Panc1 (cell line): ENCODE measurements at regions not wholly inside any gene's neighbourhood (a gene's known extent, or its start where the extent isn't known, plus 50 kb on each side); places are given as distances from the start of the nearest gene placed in this dataset.

Experiments used
- ATAC-seq: fragments of 200-7000 bp; cut with Tn5 transposase; 2 replicates; pipeline ENCODE4 v1.9.1; 2020; ENCODE audit warnings: mild to moderate bottlenecking, moderate library complexity
- BruUV-seq: library from RNA; stranded (reverse); fragments of 400-500 nt; replicated peaks from 2 replicates; lab custom pipeline; 2021; lab: Mats Ljungman, UMichigan
- CTCF ChIA-PET: fragments of 300-600 bp; sonication (Branson Sonifier 250); formaldehyde crosslinking; loops from one replicate; lab custom pipeline; 2022; ENCODE audit warnings: antibody characterized with exemption; lab: Charles Lee
- POLR2A ChIA-PET: fragments of 300-600 bp; sonication (Branson Sonifier 250); formaldehyde crosslinking; loops from one replicate; lab custom pipeline; 2022; ENCODE audit warnings: antibody characterized with exemption; lab: Charles Lee
- DNase-seq: peaks from one replicate; pipeline ENCODE4 v3.0.0-alpha.2; 2010; ENCODE audit warnings: low read depth, low spot score
- H3K27ac ChIP-seq: 2 replicates; pipeline ENCODE4 v1.5.1; 2011; ENCODE audit warnings: mild to moderate bottlenecking, low read length, inconsistent platforms
- H3K27me3 ChIP-seq: fragments of 200-500 bp; sonication (Bioruptor generic); 2 replicates; pipeline ENCODE4 v1.6.0; 2014; ENCODE audit warnings: low read length, inconsistent platforms; ENCODE audit not compliant: control insufficient read depth, insufficient read depth
- H3K36me3 ChIP-seq: fragments of 200-500 bp; sonication (Bioruptor generic); 2 replicates; pipeline ENCODE4 v1.5.1; 2014; ENCODE audit warnings: inconsistent platforms, mild to moderate bottlenecking, low read length, moderate library complexity; ENCODE audit not compliant: control insufficient read depth, insufficient read depth
- H3K4me1 ChIP-seq: 2 replicates; pipeline ENCODE4 v1.5.1; 2011; ENCODE audit warnings: inconsistent platforms, mild to moderate bottlenecking, low read length, moderate library complexity; ENCODE audit not compliant: control insufficient read depth, insufficient read depth
- H3K4me3 ChIP-seq, 2 experiments: 2 replicates each; pipeline ENCODE4 v1.5.1; 2011 to 2012; ENCODE audit warnings: low read depth in 2 of 2, low read length in 2 of 2, mild to moderate bottlenecking in 2 of 2, inconsistent platforms in 1 of 2, moderate library complexity in 1 of 2
- H3K9me3 ChIP-seq: fragments of 200-500 bp; sonication (Bioruptor generic); 2 replicates; pipeline ENCODE4 v1.5.1; 2014; ENCODE audit warnings: low read depth, mild to moderate bottlenecking, inconsistent platforms, low read length, moderate library complexity; ENCODE audit not compliant: control insufficient read depth, insufficient read depth
- POLR2AphosphoS5 ChIP-seq: IDR thresholded peaks from 2 replicates; pipeline ENCODE4 v1.6.1; 2012; ENCODE audit warnings: mild to moderate bottlenecking, low read depth, low read length, moderate library complexity
- SIN3A ChIP-seq: IDR thresholded peaks from 2 replicates; pipeline ENCODE4 v1.6.1; 2012; ENCODE audit warnings: low read depth, mild to moderate bottlenecking, low read length, moderate library complexity, borderline replicate concordance; ENCODE audit not compliant: insufficient read depth
- TCF7L2 ChIP-seq: IDR thresholded peaks from 2 replicates; pipeline ENCODE4 v1.6.1; 2011; ENCODE audit warnings: mild to moderate bottlenecking, low read depth, low read length, inconsistent platforms
- in situ Hi-C: cut with HindIII; loops from 2 replicates; pipeline ENCODE4 v1.10.0; 2016; ENCODE audit warnings: low sequenced_read_pairs, low pct_unique_long_range_greater_than_20kb
- intact Hi-C: fragments of 100-400 bp; cut with micrococcal nuclease; formaldehyde crosslinking; loops from one replicate; pipeline ENCODE4 v1.10.0; 2022; ENCODE audit not compliant: unreplicated experiment
- TF ChIP-seq, protein P1 (sequence below): fragments of 450-650 bp; IDR thresholded peaks from 2 replicates; pipeline ENCODE4 v1.5.1; 2017; ENCODE audit warnings: mild to moderate bottlenecking
- TF ChIP-seq, protein P2 (sequence below), 2 experiments: IDR thresholded peaks; 2 replicates each; pipeline ENCODE4 v1.6.1; 2011 to 2012; ENCODE audit warnings: low read depth in 2 of 2, control low read depth in 1 of 2, low read length in 1 of 2, mild to moderate bottlenecking in 1 of 2, moderate library complexity in 1 of 2; ENCODE audit not compliant: insufficient read depth in 1 of 2

DNA sequence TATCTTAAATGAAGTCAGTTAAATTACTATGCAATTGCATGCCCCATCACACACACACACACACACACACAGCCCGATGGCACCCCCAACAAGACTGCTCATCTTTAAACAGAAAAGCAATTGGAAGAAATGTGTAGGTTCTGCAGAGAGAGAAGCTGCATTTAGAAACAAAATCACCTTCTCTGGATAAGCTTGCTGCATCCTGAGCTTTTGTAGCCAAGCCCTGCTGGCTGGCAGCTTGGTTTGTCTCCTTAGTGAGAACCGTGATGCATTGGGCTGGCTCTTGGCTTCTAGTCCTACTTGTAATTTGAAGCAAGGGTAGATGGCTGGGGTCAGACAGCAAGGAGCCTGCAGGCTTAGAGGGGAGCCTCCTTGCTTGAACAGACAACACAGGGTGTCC, 153.8 kb downstream of the SOX9 start:
- Histone ChIP-seq H3K27ac (no peak overlapping the region), H3K4me3 (no peak overlapping the region), H3K9me3 (no peaks in the 10 kb centered on the region; the same call in 1 of the 2 replicates), H3K4me1 (0 out of 2 replicates have a peak, but pooled peaks cover 3% of the 10 kb centered on the region), H3K36me3 (no peaks in the 10 kb centered on the region), H3K27me3 (no peaks in the 10 kb centered on the region)
- ATAC-seq: no peak
- DNase-seq: no peak
- intact Hi-C loops: no loop called here
- TF ChIP-seq, protein P1, sequence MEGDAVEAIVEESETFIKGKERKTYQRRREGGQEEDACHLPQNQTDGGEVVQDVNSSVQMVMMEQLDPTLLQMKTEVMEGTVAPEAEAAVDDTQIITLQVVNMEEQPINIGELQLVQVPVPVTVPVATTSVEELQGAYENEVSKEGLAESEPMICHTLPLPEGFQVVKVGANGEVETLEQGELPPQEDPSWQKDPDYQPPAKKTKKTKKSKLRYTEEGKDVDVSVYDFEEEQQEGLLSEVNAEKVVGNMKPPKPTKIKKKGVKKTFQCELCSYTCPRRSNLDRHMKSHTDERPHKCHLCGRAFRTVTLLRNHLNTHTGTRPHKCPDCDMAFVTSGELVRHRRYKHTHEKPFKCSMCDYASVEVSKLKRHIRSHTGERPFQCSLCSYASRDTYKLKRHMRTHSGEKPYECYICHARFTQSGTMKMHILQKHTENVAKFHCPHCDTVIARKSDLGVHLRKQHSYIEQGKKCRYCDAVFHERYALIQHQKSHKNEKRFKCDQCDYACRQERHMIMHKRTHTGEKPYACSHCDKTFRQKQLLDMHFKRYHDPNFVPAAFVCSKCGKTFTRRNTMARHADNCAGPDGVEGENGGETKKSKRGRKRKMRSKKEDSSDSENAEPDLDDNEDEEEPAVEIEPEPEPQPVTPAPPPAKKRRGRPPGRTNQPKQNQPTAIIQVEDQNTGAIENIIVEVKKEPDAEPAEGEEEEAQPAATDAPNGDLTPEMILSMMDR: no peak
- TF ChIP-seq TCF7L2 (no peak), SIN3A (no peak), POLR2AphosphoS5 (no peak)
- TF ChIP-seq, protein P2, sequence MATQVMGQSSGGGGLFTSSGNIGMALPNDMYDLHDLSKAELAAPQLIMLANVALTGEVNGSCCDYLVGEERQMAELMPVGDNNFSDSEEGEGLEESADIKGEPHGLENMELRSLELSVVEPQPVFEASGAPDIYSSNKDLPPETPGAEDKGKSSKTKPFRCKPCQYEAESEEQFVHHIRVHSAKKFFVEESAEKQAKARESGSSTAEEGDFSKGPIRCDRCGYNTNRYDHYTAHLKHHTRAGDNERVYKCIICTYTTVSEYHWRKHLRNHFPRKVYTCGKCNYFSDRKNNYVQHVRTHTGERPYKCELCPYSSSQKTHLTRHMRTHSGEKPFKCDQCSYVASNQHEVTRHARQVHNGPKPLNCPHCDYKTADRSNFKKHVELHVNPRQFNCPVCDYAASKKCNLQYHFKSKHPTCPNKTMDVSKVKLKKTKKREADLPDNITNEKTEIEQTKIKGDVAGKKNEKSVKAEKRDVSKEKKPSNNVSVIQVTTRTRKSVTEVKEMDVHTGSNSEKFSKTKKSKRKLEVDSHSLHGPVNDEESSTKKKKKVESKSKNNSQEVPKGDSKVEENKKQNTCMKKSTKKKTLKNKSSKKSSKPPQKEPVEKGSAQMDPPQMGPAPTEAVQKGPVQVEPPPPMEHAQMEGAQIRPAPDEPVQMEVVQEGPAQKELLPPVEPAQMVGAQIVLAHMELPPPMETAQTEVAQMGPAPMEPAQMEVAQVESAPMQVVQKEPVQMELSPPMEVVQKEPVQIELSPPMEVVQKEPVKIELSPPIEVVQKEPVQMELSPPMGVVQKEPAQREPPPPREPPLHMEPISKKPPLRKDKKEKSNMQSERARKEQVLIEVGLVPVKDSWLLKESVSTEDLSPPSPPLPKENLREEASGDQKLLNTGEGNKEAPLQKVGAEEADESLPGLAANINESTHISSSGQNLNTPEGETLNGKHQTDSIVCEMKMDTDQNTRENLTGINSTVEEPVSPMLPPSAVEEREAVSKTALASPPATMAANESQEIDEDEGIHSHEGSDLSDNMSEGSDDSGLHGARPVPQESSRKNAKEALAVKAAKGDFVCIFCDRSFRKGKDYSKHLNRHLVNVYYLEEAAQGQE (IDR thresholded peaks at IDR 0.05; ENCODE audit: insufficient read depth in 1 of 2, low read depth in 2 of 2, low read length in 1 of 2): no peak
- ChIA-PET POLR2A (interaction anchor here (0.6 kb wide), 1 partner anchor 148 kb away, joined by 3 read pairs; no protein-coding TSS in a partner anchor), CTCF (no interaction called here)
- in situ Hi-C loops: no loop called here
- no TSS peak for BruUV-seq

DNA sequence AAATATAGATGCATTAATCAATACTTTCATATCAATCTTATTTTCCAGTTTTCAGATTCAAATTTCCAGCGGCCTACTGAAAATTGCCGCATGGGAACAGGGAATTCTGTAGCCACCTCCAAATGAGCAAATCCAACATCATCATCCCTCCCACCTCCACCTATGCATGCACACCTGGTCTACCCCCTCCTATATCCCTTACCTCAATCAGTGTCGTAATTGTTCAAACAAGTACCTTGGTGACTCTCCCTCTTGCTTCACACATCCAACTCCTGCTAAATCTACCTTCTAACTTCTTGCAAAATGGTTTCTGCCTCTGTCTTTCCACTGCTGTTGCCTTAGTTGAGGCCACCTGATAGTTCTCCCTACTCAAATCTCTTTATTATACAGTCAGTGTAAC, 160.1 kb downstream of the SOX9 start:
- Histone ChIP-seq H3K4me3 (no peak overlapping the region), H3K27me3 (no peaks in the 10 kb centered on the region), H3K27ac (no peak overlapping the region), H3K36me3 (no peaks in the 10 kb centered on the region), H3K4me1 (no peaks in the 10 kb centered on the region), H3K9me3 (no peaks in the 10 kb centered on the region; the same call in 1 of the 2 replicates)
- no TSS peak for BruUV-seq
- POLR2A ChIA-PET: no interaction called here
- TF ChIP-seq TCF7L2: no peak
- no peak for TF ChIP-seq POLR2AphosphoS5
- TF ChIP-seq, protein P1: no peak
- TF ChIP-seq SIN3A: no peak
- TF ChIP-seq, protein P2 (IDR thresholded peaks at IDR 0.05; ENCODE audit: insufficient read depth in 1 of 2, low read depth in 2 of 2, low read length in 1 of 2): no peak
- in situ Hi-C loops: no loop called here
- intact Hi-C loops: no loop called here
- ATAC-seq: no peak
- CTCF ChIA-PET: no interaction called here
- no peak for DNase-seq
